ENCODE measurements at regions not wholly inside any gene's neighbourhood (a gene's known extent, or its start where the extent isn't known, plus 50 kb on each side); places are given as distances from the start of the nearest gene placed in this dataset.
A peak's percentile ranks its signal among the peaks of the same experiment; 100 is the strongest.

DNA sequence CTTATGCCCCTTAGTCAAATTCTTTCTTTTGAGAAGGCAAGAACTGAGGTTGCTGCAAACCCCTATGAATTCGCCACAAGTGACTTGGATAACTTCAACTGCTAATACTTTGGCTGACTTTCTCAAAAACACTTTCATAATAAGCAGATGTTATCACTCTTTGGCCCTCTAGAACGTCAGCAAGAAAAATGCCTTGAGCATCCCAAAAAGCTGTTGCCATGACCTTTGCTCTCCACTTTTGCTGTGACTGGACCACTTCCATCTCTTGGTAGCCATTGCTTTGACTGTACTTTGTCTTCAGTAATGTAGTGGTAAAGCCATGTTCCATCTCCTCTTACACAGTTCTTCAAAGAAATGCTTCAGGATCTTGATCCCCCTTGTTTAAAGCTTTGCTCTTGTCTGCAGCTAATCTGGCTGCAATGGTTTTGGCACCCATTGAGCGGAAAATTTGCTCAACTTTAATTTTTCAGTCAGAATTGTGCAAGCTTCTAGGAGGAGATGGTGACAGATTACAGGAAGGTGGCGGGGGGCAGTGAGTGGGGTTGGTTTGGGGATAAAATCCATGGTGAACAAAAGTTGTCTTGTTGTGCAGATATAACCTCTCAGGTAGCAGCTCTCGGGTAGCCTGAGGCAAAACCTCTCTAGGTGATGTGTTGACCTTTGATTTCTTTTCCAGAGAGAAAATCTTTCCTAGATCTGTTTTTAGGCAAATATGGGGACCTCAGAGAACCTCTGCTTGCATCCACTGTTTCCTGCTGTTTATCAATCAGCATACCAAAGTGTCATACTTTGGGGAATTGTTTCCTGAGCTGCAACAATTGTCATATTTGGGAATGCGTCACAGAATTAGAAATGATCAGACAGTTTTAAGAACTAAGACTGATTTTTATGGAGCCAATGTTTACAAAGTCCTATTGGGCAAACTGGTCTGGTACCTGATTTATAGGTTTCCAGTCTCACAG is 83.6 kb downstream of the CCR1 start:
- TF ChIP-seq CTCF (IDR thresholded peaks at IDR 0.05) = no peak
- H3K4me3 ChIP-seq = no peak overlapping the region
- peak overlapping the region in 1 of 2 donors; percentile 47 for H3K27ac ChIP-seq
- DNase-seq (ENCODE audit: low spot score) = no peak

GRCh38 chr3:46123646-46124045 is 84.5 kb downstream of the CCR1 start:
- no peak overlapping the region for H3K4me3 ChIP-seq
- no peak overlapping the region for H3K27ac ChIP-seq
- no peak for DNase-seq (ENCODE audit: low spot score)
- no peak for TF ChIP-seq CTCF (IDR thresholded peaks at IDR 0.05)

GRCh38 chr3:46122091-46122490 is 86.0 kb downstream of the CCR1 start:
- no peak overlapping the region for H3K4me3 ChIP-seq
- TF ChIP-seq CTCF (IDR thresholded peaks at IDR 0.05) = no peak
- no peak overlapping the region for H3K27ac ChIP-seq
- DNase-seq (ENCODE audit: low spot score) = no peak

DNA sequence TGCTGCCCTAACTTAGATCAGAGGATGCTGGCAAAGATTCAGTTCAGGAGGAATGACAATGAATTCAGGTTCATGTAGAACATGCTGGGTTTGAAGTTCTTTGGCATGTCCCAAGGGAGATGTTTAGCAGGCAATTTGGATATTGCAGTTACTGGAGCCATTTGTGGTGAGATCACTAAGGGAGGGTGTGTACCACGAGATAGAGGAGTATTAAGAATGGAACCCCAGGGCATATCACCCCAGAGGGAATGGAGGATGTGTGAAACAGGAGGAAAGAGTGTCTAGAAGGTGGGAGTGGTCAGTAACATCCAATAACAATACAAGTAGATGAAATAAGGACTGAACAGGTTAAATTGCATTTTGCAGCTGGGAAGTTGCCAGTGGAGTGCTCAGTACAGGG is 87.1 kb downstream of the CCR1 start:
- no peak for DNase-seq (ENCODE audit: low spot score)
- H3K27ac ChIP-seq = no peak overlapping the region
- no peak for TF ChIP-seq CTCF (IDR thresholded peaks at IDR 0.05)
- H3K4me3 ChIP-seq = no peak overlapping the region

- Histone ChIP-seq H3K27ac (no peak overlapping the region), H3K4me3 (no peak overlapping the region)
- TF ChIP-seq CTCF (IDR thresholded peaks at IDR 0.05) = no peak
- DNase-seq (ENCODE audit: low spot score) = no peak
Observed at GRCh38 chr3:46119709-46120498, 88.2 kb downstream of the CCR1 start.

GRCh38 chr3:46119253-46119652 is 88.9 kb downstream of the CCR1 start:
- H3K27ac ChIP-seq = no peak overlapping the region
- no peak for DNase-seq (ENCODE audit: low spot score)
- H3K4me3 ChIP-seq = no peak overlapping the region
- no peak for TF ChIP-seq CTCF (IDR thresholded peaks at IDR 0.05)
